Neural crest cell (in vitro differentiated cells): ENCODE measurements at regions not wholly inside any gene's neighbourhood (a gene's known extent, or its start where the extent isn't known, plus 50 kb on each side); places are given as distances from the start of the nearest gene placed in this dataset.

Experiments used
- DNase-seq: peaks from one replicate; pipeline ENCODE4 v3.0.0; 2021; ENCODE audit warnings: low read depth, mixed read lengths, low spot score
- H3K27ac Mint-ChIP-seq: one replicate; pipeline ENCODE4 v1.8.0; 2021; ENCODE audit warnings: mild to moderate bottlenecking, mixed read lengths; ENCODE audit not compliant: unreplicated experiment
- H3K27me3 Mint-ChIP-seq: 2 replicates; pipeline ENCODE4 v1.8.0; 2021; ENCODE audit warnings: low read depth, mild to moderate bottlenecking, mixed read lengths
- H3K36me3 Mint-ChIP-seq: 2 replicates; pipeline ENCODE4 v1.8.0; 2021; ENCODE audit warnings: low read depth, mild to moderate bottlenecking, mixed read lengths
- H3K4me1 Mint-ChIP-seq: 2 replicates; pipeline ENCODE4 v1.8.0; 2021; ENCODE audit warnings: mixed read lengths
- H3K4me3 Mint-ChIP-seq: one replicate; pipeline ENCODE4 v1.8.0; 2021; ENCODE audit warnings: mild to moderate bottlenecking, mixed read lengths
- H3K9me3 Mint-ChIP-seq: 2 replicates; pipeline ENCODE4 v1.8.0; 2021; ENCODE audit warnings: mixed read lengths
- CTCF ChIP-seq: fragments of 200-600 bp; sonication (generic); conservative IDR thresholded peaks from 2 replicates; pipeline ENCODE4 v1.5.0; 2021; ENCODE audit warnings: antibody characterized with exemption, mild to moderate bottlenecking

GRCh38 chr4:34512616-34513015 lies 1731.7 kb downstream of the ARAP2 start:
- no peak for TF ChIP-seq CTCF
- Mint-ChIP-seq H3K9me3 (peaks cover 9% of the 10 kb centered on the region), H3K4me3 (no peak overlapping the region), H3K36me3 (peaks cover 5% of the 10 kb centered on the region), H3K4me1 (no peaks in the 10 kb centered on the region), H3K27me3 (no peaks in the 10 kb centered on the region), H3K27ac (no peak overlapping the region)
- no peak for DNase-seq

- no peak for TF ChIP-seq CTCF
- Mint-ChIP-seq H3K27ac (no peak overlapping the region), H3K4me3 (no peak overlapping the region), H3K27me3 (no peaks in the 10 kb centered on the region), H3K9me3 (peaks cover 3% of the 10 kb centered on the region), H3K4me1 (no peaks in the 10 kb centered on the region), H3K36me3 (peaks cover 3% of the 10 kb centered on the region)
- no peak for DNase-seq
Observed at GRCh38 chr4:34516524-34516923, 1727.8 kb downstream of the ARAP2 start.

- no peaks in the 10 kb centered on the region for H3K4me1 Mint-ChIP-seq
- no peak overlapping the region for H3K4me3 Mint-ChIP-seq
- no peak for DNase-seq
- H3K9me3 Mint-ChIP-seq = no peaks in the 10 kb centered on the region
- H3K27me3 Mint-ChIP-seq = no peaks in the 10 kb centered on the region
- H3K27ac Mint-ChIP-seq = no peak overlapping the region
- TF ChIP-seq CTCF = no peak
- no peaks in the 10 kb centered on the region for H3K36me3 Mint-ChIP-seq
Observed at GRCh38 chr4:34534916-34535315, 1709.4 kb downstream of the ARAP2 start.

GRCh38 chr4:34566091-34566490 lies 1678.2 kb downstream of the ARAP2 start:
- TF ChIP-seq CTCF = no peak
- Mint-ChIP-seq H3K4me1 (no peaks in the 10 kb centered on the region), H3K36me3 (no peaks in the 10 kb centered on the region), H3K27ac (peak overlapping the region; percentile 58), H3K4me3 (no peak overlapping the region), H3K9me3 (no peaks in the 10 kb centered on the region), H3K27me3 (no peaks in the 10 kb centered on the region)
- DNase-seq = no peak

GRCh38 chr4:34572026-34572425 lies 1672.3 kb downstream of the ARAP2 start:
- Mint-ChIP-seq H3K27me3 (no peaks in the 10 kb centered on the region), H3K9me3 (no peaks in the 10 kb centered on the region), H3K4me1 (no peaks in the 10 kb centered on the region), H3K27ac (no peak overlapping the region), H3K36me3 (no peaks in the 10 kb centered on the region), H3K4me3 (no peak overlapping the region)
- TF ChIP-seq CTCF = no peak
- no peak for DNase-seq

- H3K27me3 Mint-ChIP-seq = no peaks in the 10 kb centered on the region
- no peaks in the 10 kb centered on the region for H3K9me3 Mint-ChIP-seq
- H3K36me3 Mint-ChIP-seq = no peaks in the 10 kb centered on the region
- H3K27ac Mint-ChIP-seq = no peak overlapping the region
- H3K4me1 Mint-ChIP-seq = no peaks in the 10 kb centered on the region
- TF ChIP-seq CTCF = no peak
- H3K4me3 Mint-ChIP-seq = no peak overlapping the region
- DNase-seq = no peak
Observed at GRCh38 chr4:34615315-34615714, 1629.0 kb downstream of the ARAP2 start.
